ENCODE measurements at regions not wholly inside any gene's neighbourhood (a gene's known extent, or its start where the extent isn't known, plus 50 kb on each side); places are given as distances from the start of the nearest gene placed in this dataset.
"Not testable (repeated sequence)": the region's sequence is repeated elsewhere in the genome, so short reads cannot be mapped to it uniquely, and the experiment has no call there.

DNA sequence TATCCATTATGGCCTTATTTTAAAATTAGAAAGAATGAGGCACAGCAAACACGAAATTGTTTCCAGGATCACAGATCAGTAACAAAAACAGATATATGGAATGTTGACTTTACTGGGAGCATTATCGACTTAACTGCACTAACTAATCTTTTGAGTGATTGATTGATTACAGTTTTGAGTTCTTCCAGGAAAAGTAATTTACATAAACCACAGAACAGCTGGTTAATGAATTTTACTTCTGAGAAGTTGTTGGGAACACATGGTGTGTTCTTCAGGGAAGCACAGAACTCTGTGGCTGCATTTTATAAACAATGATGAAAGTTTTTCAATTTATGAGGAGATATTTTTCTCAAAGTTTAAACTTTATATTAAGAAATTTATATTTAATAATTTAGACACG is 802.4 kb upstream of the ACO1 start:
- Histone ChIP-seq H3K27me3 (ENCODE audit: control insufficient read depth in 3 of 3, insufficient read depth in 3 of 3, low read length in 3 of 3) (no peaks in the 10 kb centered on the region), H3K4me3 (ENCODE audit: low read length in 3 of 3) (no peak overlapping the region), H3K9ac (ENCODE audit: low read depth in 1 of 3, low read length in 3 of 3) (no peak overlapping the region)

DNA sequence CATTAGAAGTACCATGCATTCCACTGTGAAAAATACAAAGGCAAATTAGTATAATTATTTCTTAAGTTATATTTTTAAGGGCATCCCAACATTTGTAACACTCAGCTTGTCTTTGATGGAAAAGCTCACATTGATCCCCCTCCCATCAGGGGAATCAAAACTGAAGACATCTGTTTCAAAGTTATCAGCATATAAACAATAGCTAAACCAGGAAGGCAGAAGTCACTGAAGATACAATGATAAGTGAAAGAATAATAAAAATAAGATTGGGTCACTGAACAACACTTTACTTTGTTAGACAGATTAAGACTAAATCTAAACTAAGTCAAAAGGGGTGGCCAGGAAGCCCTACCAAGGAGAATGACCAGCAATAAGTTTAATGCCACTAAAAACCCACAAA is 801.9 kb upstream of the ACO1 start:
- no peak overlapping the region for H3K27ac ChIP-seq (ENCODE audit: low read depth, low read length)
- no peak overlapping the region for H3K9ac ChIP-seq (ENCODE audit: low read depth in 1 of 3, low read length in 3 of 3)

More for the DNA sequence above, 802.4 kb upstream of the ACO1 start:
- Histone ChIP-seq H3K27ac (ENCODE audit: low read depth, low read length) (no peak overlapping the region), H3K4me1 (ENCODE audit: control insufficient read depth in 3 of 3, insufficient read depth in 3 of 3, low read length in 3 of 3) (no peaks in the 10 kb centered on the region), H3K36me3 (ENCODE audit: control insufficient read depth in 3 of 3, insufficient read depth in 3 of 3, low read length in 3 of 3) (no peaks in the 10 kb centered on the region), H3K9me3 (ENCODE audit: control insufficient read depth in 3 of 3, low read length in 3 of 3) (no peaks in the 10 kb centered on the region)

DNA sequence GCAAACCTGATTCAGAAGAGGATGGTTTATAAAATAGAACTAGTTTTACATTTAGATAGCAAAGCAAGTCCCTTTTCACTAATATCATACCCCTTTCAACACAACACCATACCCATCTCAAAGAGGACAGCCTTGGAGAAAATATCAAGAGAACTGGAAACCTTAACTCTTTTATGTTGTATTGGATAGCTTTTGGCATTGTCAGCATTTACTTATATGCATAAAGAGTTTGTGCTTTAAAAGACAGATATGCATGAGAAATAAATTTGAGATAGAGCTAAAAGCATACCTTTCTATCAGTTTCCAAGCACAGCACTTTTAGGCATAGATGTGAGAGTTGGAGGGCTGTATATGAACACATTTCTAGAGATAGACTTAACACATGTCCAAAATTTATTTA is 799.3 kb upstream of the ACO1 start:
- H3K9ac ChIP-seq (ENCODE audit: low read depth in 1 of 3, low read length in 3 of 3) = no peak overlapping the region
- no peaks in the 10 kb centered on the region for H3K36me3 ChIP-seq (ENCODE audit: control insufficient read depth in 3 of 3, insufficient read depth in 3 of 3, low read length in 3 of 3)
- H3K9me3 ChIP-seq (ENCODE audit: control insufficient read depth in 3 of 3, low read length in 3 of 3) = no peaks in the 10 kb centered on the region
- H3K4me3 ChIP-seq (ENCODE audit: low read length in 3 of 3) = no peak overlapping the region
- H3K27me3 ChIP-seq (ENCODE audit: control insufficient read depth in 3 of 3, insufficient read depth in 3 of 3, low read length in 3 of 3) = no peaks in the 10 kb centered on the region
- H3K4me1 ChIP-seq (ENCODE audit: control insufficient read depth in 3 of 3, insufficient read depth in 3 of 3, low read length in 3 of 3) = no peaks in the 10 kb centered on the region
- no peak overlapping the region for H3K27ac ChIP-seq (ENCODE audit: low read depth, low read length)

More for the DNA sequence above, 801.9 kb upstream of the ACO1 start:
- Histone ChIP-seq H3K27me3 (ENCODE audit: control insufficient read depth in 3 of 3, insufficient read depth in 3 of 3, low read length in 3 of 3) (no peaks in the 10 kb centered on the region), H3K4me3 (ENCODE audit: low read length in 3 of 3) (no peak overlapping the region), H3K36me3 (ENCODE audit: control insufficient read depth in 3 of 3, insufficient read depth in 3 of 3, low read length in 3 of 3) (no peaks in the 10 kb centered on the region), H3K9me3 (ENCODE audit: control insufficient read depth in 3 of 3, low read length in 3 of 3) (no peaks in the 10 kb centered on the region), H3K4me1 (ENCODE audit: control insufficient read depth in 3 of 3, insufficient read depth in 3 of 3, low read length in 3 of 3) (no peaks in the 10 kb centered on the region)

DNA sequence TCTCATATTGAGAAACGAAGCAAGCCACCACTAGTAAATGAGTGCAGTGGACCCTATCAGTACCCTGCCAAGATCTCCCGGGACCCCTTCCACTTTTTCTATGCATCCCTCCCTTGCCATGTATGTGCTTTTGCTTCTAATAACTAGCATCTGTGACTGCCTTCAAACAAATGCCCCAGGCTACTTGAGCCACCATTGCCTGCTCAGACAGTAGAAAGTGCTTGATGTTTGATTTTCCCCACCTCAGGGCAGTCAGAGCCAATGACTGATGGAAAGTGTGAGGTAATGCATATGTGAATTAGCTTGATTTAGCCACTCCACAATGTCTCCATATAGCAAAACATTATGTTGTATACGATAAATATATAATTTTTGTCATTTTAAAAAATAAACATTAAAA is 797.3 kb upstream of the ACO1 start:
- Histone ChIP-seq H3K9me3 (ENCODE audit: control insufficient read depth in 3 of 3, low read length in 3 of 3) (no peaks in the 10 kb centered on the region), H3K27ac (ENCODE audit: low read depth, low read length) (no peak overlapping the region), H3K36me3 (ENCODE audit: control insufficient read depth in 3 of 3, insufficient read depth in 3 of 3, low read length in 3 of 3) (no peaks in the 10 kb centered on the region), H3K4me1 (ENCODE audit: control insufficient read depth in 3 of 3, insufficient read depth in 3 of 3, low read length in 3 of 3) (no peaks in the 10 kb centered on the region), H3K27me3 (ENCODE audit: control insufficient read depth in 3 of 3, insufficient read depth in 3 of 3, low read length in 3 of 3) (no peaks in the 10 kb centered on the region), H3K4me3 (ENCODE audit: low read length in 3 of 3) (no peak overlapping the region), H3K9ac (ENCODE audit: low read depth in 1 of 3, low read length in 3 of 3) (no peak overlapping the region)

DNA sequence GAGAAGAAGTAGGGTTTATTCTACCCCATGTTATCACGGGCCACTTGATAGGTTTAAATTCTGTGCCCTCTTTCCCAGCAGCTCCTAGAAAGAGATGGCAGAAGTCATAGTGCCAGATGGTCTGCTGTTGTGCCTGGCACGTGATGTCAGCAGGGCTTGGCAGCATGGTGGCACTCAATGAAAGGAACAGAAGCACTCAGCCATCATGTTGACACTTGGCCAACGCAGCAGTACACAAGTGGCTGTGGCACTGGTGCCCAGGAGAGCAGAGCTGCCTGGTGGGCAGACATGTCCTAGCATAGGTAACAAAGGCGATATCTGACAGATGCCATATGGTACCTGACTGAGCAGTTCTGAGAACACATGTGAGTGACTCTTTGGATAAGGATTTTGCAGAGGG is 796.4 kb upstream of the ACO1 start:
- H3K27ac ChIP-seq (ENCODE audit: low read depth, low read length) = no peak overlapping the region

DNA sequence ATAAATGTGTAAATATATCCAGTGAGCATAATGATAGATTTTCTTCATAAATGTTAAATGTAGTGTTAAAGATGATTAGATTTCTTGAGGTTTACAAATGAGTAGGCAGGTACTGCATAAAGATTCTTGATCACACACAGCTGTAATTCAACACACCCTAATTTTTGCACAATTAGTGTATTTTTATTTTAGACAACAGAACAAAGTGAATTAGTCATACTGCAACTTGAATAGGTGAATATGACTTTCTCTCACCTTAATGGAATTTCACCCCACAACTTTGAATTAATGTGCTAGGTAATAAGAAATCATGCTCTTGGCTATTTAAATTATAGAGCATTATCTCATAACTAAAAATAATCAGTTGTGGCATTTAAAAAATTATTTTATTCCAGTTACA is 795.7 kb upstream of the ACO1 start:
- no peak overlapping the region for H3K9ac ChIP-seq (ENCODE audit: low read depth in 1 of 3, low read length in 3 of 3)
- no peaks in the 10 kb centered on the region for H3K36me3 ChIP-seq (ENCODE audit: control insufficient read depth in 3 of 3, insufficient read depth in 3 of 3, low read length in 3 of 3)
- no peak overlapping the region for H3K4me3 ChIP-seq (ENCODE audit: low read length in 3 of 3)
- H3K4me1 ChIP-seq (ENCODE audit: control insufficient read depth in 3 of 3, insufficient read depth in 3 of 3, low read length in 3 of 3) = no peaks in the 10 kb centered on the region
- H3K9me3 ChIP-seq (ENCODE audit: control insufficient read depth in 3 of 3, low read length in 3 of 3) = no peaks in the 10 kb centered on the region
- no peak overlapping the region for H3K27ac ChIP-seq (ENCODE audit: low read depth, low read length)
- H3K27me3 ChIP-seq (ENCODE audit: control insufficient read depth in 3 of 3, insufficient read depth in 3 of 3, low read length in 3 of 3) = no peaks in the 10 kb centered on the region

More for the DNA sequence above, 796.4 kb upstream of the ACO1 start:
- Histone ChIP-seq H3K9ac (ENCODE audit: low read depth in 1 of 3, low read length in 3 of 3) (no peak overlapping the region), H3K4me3 (ENCODE audit: low read length in 3 of 3) (no peak overlapping the region), H3K9me3 (ENCODE audit: control insufficient read depth in 3 of 3, low read length in 3 of 3) (no peaks in the 10 kb centered on the region), H3K36me3 (ENCODE audit: control insufficient read depth in 3 of 3, insufficient read depth in 3 of 3, low read length in 3 of 3) (no peaks in the 10 kb centered on the region), H3K27me3 (ENCODE audit: control insufficient read depth in 3 of 3, insufficient read depth in 3 of 3, low read length in 3 of 3) (no peaks in the 10 kb centered on the region), H3K4me1 (ENCODE audit: control insufficient read depth in 3 of 3, insufficient read depth in 3 of 3, low read length in 3 of 3) (no peaks in the 10 kb centered on the region)

DNA sequence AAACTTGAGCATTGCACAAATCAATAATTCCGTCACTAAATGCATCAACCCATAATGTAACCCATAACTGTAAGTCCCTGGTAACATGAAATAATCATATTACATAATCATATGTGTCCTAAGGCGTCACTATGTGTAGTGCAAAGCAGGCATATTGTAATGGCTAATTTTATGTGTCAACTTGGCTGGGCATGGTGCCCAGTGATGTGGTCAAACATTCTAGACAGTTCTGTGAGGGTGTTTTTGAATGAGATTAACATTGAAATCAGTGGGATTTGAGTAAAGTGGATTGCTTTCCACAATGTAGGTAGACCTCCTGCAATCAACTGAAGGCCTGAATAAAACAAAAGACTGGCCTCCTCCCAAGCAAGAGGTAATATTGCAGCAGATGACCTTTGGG is 794.4 kb upstream of the ACO1 start:
- Histone ChIP-seq H3K27me3 (ENCODE audit: control insufficient read depth in 3 of 3, insufficient read depth in 3 of 3, low read length in 3 of 3) (no peaks in the 10 kb centered on the region), H3K4me3 (ENCODE audit: low read length in 3 of 3) (no peak overlapping the region), H3K4me1 (ENCODE audit: control insufficient read depth in 3 of 3, insufficient read depth in 3 of 3, low read length in 3 of 3) (no peaks in the 10 kb centered on the region), H3K36me3 (ENCODE audit: control insufficient read depth in 3 of 3, insufficient read depth in 3 of 3, low read length in 3 of 3) (no peaks in the 10 kb centered on the region), H3K9ac (ENCODE audit: low read depth in 1 of 3, low read length in 3 of 3) (no peak overlapping the region), H3K27ac (ENCODE audit: low read depth, low read length) (no peak overlapping the region), H3K9me3 (ENCODE audit: control insufficient read depth in 3 of 3, low read length in 3 of 3) (no peaks in the 10 kb centered on the region)

DNA sequence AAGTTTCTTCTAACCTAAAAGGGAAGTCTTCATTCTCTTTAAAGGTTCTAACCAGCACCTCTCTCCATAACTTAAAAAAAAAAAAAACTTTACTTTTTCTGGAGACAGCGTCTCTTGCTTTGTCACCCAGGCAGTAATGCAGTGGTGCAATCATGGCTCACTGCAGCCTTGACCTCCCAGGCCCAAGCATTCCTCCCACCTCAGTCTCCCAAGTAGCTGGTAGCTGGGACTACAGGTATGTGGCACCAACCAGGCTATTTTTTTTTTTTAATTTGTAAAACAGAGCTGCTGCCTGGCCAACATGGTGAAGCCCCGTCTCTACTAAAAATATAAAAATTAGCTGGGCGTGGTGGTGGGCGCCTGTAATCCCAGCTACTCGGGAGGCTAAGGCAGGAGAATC is 787.4 kb upstream of the ACO1 start:
- H3K9me3 ChIP-seq (ENCODE audit: control insufficient read depth in 3 of 3, low read length in 3 of 3); H3K27me3 ChIP-seq (ENCODE audit: control insufficient read depth in 3 of 3, insufficient read depth in 3 of 3, low read length in 3 of 3); H3K4me1 ChIP-seq (ENCODE audit: control insufficient read depth in 3 of 3, insufficient read depth in 3 of 3, low read length in 3 of 3); H3K4me3 ChIP-seq (ENCODE audit: low read length in 3 of 3); H3K27ac ChIP-seq (ENCODE audit: low read depth, low read length); H3K9ac ChIP-seq (ENCODE audit: low read depth in 1 of 3, low read length in 3 of 3); H3K36me3 ChIP-seq (ENCODE audit: control insufficient read depth in 3 of 3, insufficient read depth in 3 of 3, low read length in 3 of 3): not testable (repeated sequence)

DNA sequence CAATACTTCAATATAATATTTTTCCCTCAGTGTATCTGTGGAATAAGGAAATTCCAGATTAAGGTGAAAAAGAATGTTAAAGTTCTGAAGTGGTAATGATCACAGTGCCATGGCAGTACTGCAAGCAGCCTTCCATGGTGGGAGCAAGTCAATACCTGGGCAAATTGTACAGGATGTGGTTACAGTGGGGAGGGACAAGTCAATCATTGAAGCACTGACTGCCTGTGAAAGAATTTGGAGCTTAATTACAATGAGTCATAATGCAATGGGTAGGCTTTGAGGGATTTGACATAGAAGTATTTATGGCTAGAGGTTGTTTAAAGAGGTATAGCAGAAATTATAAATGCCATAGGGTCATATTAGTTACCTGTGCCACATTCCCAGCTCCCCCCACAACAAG is 786.5 kb upstream of the ACO1 start:
- no peak overlapping the region for H3K9ac ChIP-seq (ENCODE audit: low read depth in 1 of 3, low read length in 3 of 3)
- no peaks in the 10 kb centered on the region for H3K27me3 ChIP-seq (ENCODE audit: control insufficient read depth in 3 of 3, insufficient read depth in 3 of 3, low read length in 3 of 3)
- no peak overlapping the region for H3K4me3 ChIP-seq (ENCODE audit: low read length in 3 of 3)
- H3K4me1 ChIP-seq (ENCODE audit: control insufficient read depth in 3 of 3, insufficient read depth in 3 of 3, low read length in 3 of 3) = no peaks in the 10 kb centered on the region
- H3K36me3 ChIP-seq (ENCODE audit: control insufficient read depth in 3 of 3, insufficient read depth in 3 of 3, low read length in 3 of 3) = no peaks in the 10 kb centered on the region
- no peaks in the 10 kb centered on the region for H3K9me3 ChIP-seq (ENCODE audit: control insufficient read depth in 3 of 3, low read length in 3 of 3)
- H3K27ac ChIP-seq (ENCODE audit: low read depth, low read length) = no peak overlapping the region

DNA sequence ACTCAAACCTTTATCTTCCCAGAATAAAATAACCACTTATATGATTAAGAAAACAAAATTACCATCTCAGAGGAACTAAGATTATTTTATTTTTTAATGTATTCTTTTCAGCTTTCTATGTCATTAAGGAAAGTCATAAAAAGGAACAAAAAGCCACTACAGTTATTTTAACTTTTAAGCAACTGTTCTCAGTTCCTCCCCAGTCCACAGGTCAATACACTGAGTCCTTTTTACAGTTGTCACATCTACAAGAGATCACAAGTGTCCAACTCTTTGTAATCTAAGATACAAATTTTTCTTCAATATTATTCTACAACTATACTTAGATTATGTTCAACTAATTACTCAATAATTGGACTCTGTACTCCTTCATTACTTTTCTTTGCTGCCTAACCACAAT is 782.8 kb upstream of the ACO1 start:
- no peak overlapping the region for H3K27ac ChIP-seq (ENCODE audit: low read depth, low read length)
- no peak overlapping the region for H3K4me3 ChIP-seq (ENCODE audit: low read length in 3 of 3)
- no peaks in the 10 kb centered on the region for H3K36me3 ChIP-seq (ENCODE audit: control insufficient read depth in 3 of 3, insufficient read depth in 3 of 3, low read length in 3 of 3)
- H3K9me3 ChIP-seq (ENCODE audit: control insufficient read depth in 3 of 3, low read length in 3 of 3) = no peaks in the 10 kb centered on the region
- no peaks in the 10 kb centered on the region for H3K27me3 ChIP-seq (ENCODE audit: control insufficient read depth in 3 of 3, insufficient read depth in 3 of 3, low read length in 3 of 3)
- no peaks in the 10 kb centered on the region for H3K4me1 ChIP-seq (ENCODE audit: control insufficient read depth in 3 of 3, insufficient read depth in 3 of 3, low read length in 3 of 3)
- no peak overlapping the region for H3K9ac ChIP-seq (ENCODE audit: low read depth in 1 of 3, low read length in 3 of 3)

DNA sequence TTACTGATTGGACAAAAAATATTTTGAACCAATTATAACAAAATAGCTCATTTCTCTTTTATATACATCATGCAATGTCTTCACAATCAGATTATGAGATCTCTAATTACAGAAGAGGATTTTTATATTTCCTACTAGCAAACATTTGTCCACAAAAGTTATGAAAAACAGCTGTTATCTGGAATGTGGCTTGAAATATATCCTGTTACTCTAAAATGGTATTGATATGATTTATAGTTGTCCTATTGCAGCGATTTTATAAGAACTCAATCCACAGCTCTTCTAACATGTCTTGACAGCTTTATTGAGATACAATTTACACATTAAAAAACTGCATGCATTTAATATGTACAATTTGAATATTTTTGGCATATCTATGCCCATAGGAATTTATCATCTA is 779.9 kb upstream of the ACO1 start:
- Histone ChIP-seq H3K27ac (ENCODE audit: low read depth, low read length) (no peak overlapping the region), H3K9me3 (ENCODE audit: control insufficient read depth in 3 of 3, low read length in 3 of 3) (no peaks in the 10 kb centered on the region), H3K9ac (ENCODE audit: low read depth in 1 of 3, low read length in 3 of 3) (no peak overlapping the region), H3K27me3 (ENCODE audit: control insufficient read depth in 3 of 3, insufficient read depth in 3 of 3, low read length in 3 of 3) (no peaks in the 10 kb centered on the region), H3K36me3 (ENCODE audit: control insufficient read depth in 3 of 3, insufficient read depth in 3 of 3, low read length in 3 of 3) (no peaks in the 10 kb centered on the region), H3K4me1 (ENCODE audit: control insufficient read depth in 3 of 3, insufficient read depth in 3 of 3, low read length in 3 of 3) (peaks cover 0 to 9% (median 2%) of the 10 kb centered on the region in 3 donors), H3K4me3 (ENCODE audit: low read length in 3 of 3) (no peak overlapping the region)

All from skeletal muscle tissue (tissue), 3 donors.